H9 (cell line): ENCODE measurements at regions not wholly inside any gene's neighbourhood (a gene's known extent, or its start where the extent isn't known, plus 50 kb on each side); places are given as distances from the start of the nearest gene placed in this dataset.

Source experiments
- DNase-seq: peaks from one replicate; pipeline ENCODE4 v3.0.0-alpha.2; 2017
- H2AFZ ChIP-seq: one replicate; pipeline ENCODE4 v1.6.1; 2013; ENCODE audit warnings: mild to moderate bottlenecking, low read length, control low read depth, moderate library complexity
- H2AK5ac ChIP-seq: 2 replicates; pipeline ENCODE4 v1.6.1; 2013; ENCODE audit warnings: low read length, control low read depth, mixed read lengths; ENCODE audit not compliant: insufficient read length
- H2BK120ac ChIP-seq: one replicate; pipeline ENCODE4 v1.6.1; 2013; ENCODE audit warnings: low read depth, mild to moderate bottlenecking, low read length, control low read depth, inconsistent platforms; ENCODE audit not compliant: poor library complexity, severe bottlenecking
- H2BK12ac ChIP-seq: 2 replicates; pipeline ENCODE4 v1.6.1; 2013; ENCODE audit warnings: low read length, control low read depth, mixed read lengths, low read depth; ENCODE audit not compliant: insufficient read length
- H2BK15ac ChIP-seq: 2 replicates; pipeline ENCODE4 v1.6.1; 2013; ENCODE audit warnings: low read depth, low read length, control low read depth
- H2BK20ac ChIP-seq: one replicate; pipeline ENCODE4 v1.6.1; 2013; ENCODE audit warnings: low read depth, mild to moderate bottlenecking, low read length, control low read depth, inconsistent platforms; ENCODE audit not compliant: poor library complexity, severe bottlenecking
- H2BK5ac ChIP-seq: 2 replicates; pipeline ENCODE4 v1.6.1; 2013; ENCODE audit warnings: low read length, control low read depth, mixed read lengths; ENCODE audit not compliant: insufficient read length
- H3K14ac ChIP-seq: 2 replicates; pipeline ENCODE4 v1.6.1; 2013; ENCODE audit warnings: low read length, control low read depth; ENCODE audit not compliant: insufficient read depth
- H3K18ac ChIP-seq: 2 replicates; pipeline ENCODE4 v1.6.1; 2013; ENCODE audit warnings: low read depth, mild to moderate bottlenecking, mixed read lengths, low read length, control low read depth; ENCODE audit not compliant: insufficient read length
- H3K23ac ChIP-seq: 2 replicates; pipeline ENCODE4 v1.6.1; 2013; ENCODE audit warnings: low read length, control low read depth, mixed read lengths, low read depth; ENCODE audit not compliant: insufficient read length
- H3K23me2 ChIP-seq: 2 replicates; pipeline ENCODE4 v1.6.1; 2013; ENCODE audit warnings: low read depth, mild to moderate bottlenecking, mixed read lengths, low read length, control low read depth; ENCODE audit not compliant: insufficient read length, poor library complexity, severe bottlenecking
- H3K27ac ChIP-seq: 2 replicates; pipeline ENCODE4 v1.5.1; 2013; ENCODE audit warnings: low read length, control low read depth, mixed read lengths, low read depth; ENCODE audit not compliant: insufficient read length
- H3K27me3 ChIP-seq: 2 replicates; pipeline ENCODE4 v1.6.1; 2013; ENCODE audit warnings: low read length, control low read depth, inconsistent platforms; ENCODE audit not compliant: insufficient read depth
- H3K4ac ChIP-seq: 2 replicates; pipeline ENCODE4 v1.6.1; 2013; ENCODE audit warnings: low read depth, mild to moderate bottlenecking, control low read depth, inconsistent platforms, low read length, moderate library complexity
- H3K4me1 ChIP-seq: 2 replicates; pipeline ENCODE4 v1.6.1; 2013; ENCODE audit warnings: low read length, control low read depth, inconsistent platforms; ENCODE audit not compliant: insufficient read depth
- H3K4me2 ChIP-seq: 2 replicates; pipeline ENCODE4 v1.6.1; 2013; ENCODE audit warnings: low read length, control low read depth, mixed read lengths; ENCODE audit not compliant: insufficient read length, insufficient read depth
- H3K56ac ChIP-seq: 2 replicates; pipeline ENCODE4 v1.6.1; 2013; ENCODE audit warnings: low read depth, mild to moderate bottlenecking, mixed read lengths, low read length, control low read depth; ENCODE audit not compliant: insufficient read length
- H3K79me1 ChIP-seq: 2 replicates; pipeline ENCODE4 v1.6.1; 2013; ENCODE audit warnings: low read depth, mild to moderate bottlenecking, moderate library complexity, low read length, control low read depth, inconsistent platforms; ENCODE audit not compliant: insufficient read depth, poor library complexity, severe bottlenecking
- H3K79me2 ChIP-seq: 2 replicates; pipeline ENCODE4 v1.6.1; 2013; ENCODE audit warnings: low read length, control low read depth, inconsistent platforms; ENCODE audit not compliant: insufficient read depth
- H3K9ac ChIP-seq: 2 replicates; pipeline ENCODE4 v1.6.1; 2013; ENCODE audit warnings: low read length, control low read depth, mixed read lengths; ENCODE audit not compliant: insufficient read length; ENCODE audit errors: extremely low read depth
- H3K9me3 ChIP-seq: one replicate; pipeline ENCODE4 v1.6.1; 2013; ENCODE audit warnings: low read depth, low read length, inconsistent platforms; ENCODE audit not compliant: control insufficient read depth
- H3T11ph ChIP-seq: one replicate; pipeline ENCODE4 v1.6.1; 2013; ENCODE audit warnings: mild to moderate bottlenecking, low read length, control low read depth, inconsistent platforms
- H4K20me1 ChIP-seq: one replicate; pipeline ENCODE4 v1.6.1; 2013; ENCODE audit not compliant: control insufficient read depth, insufficient read length, insufficient read depth
- H4K5ac ChIP-seq: 2 replicates; pipeline ENCODE4 v1.6.1; 2013; ENCODE audit warnings: low read depth, mild to moderate bottlenecking, mixed read lengths, low read length, control low read depth; ENCODE audit not compliant: insufficient read length
- H4K8ac ChIP-seq: replicated peaks from 2 replicates; pipeline ENCODE4 v1.6.1; 2013; ENCODE audit warnings: low read length, control low read depth, mixed read lengths, low read depth; ENCODE audit not compliant: insufficient read length
- H4K91ac ChIP-seq: 2 replicates; pipeline ENCODE4 v1.6.1; 2013; ENCODE audit warnings: low read depth, mild to moderate bottlenecking, moderate library complexity, mixed read lengths, low read length, control low read depth; ENCODE audit not compliant: insufficient read length
- H3K27ac Mint-ChIP-seq, 3 experiments: 2 replicates in 2 of 3; 3 replicates in 1 of 3; pipeline ENCODE4 v1.8.0; 2020 to 2021; ENCODE audit warnings: mixed read lengths in 3 of 3, mild to moderate bottlenecking in 1 of 3, moderate library complexity in 1 of 3
- H3K27me3 Mint-ChIP-seq: 2 replicates; pipeline ENCODE4 v1.8.0; 2021; ENCODE audit warnings: low read depth, mild to moderate bottlenecking, moderate library complexity, mixed read lengths
- H3K36me3 Mint-ChIP-seq, 3 experiments: 2 replicates in 2 of 3; 3 replicates in 1 of 3; pipeline ENCODE4 v1.8.0; 2020 to 2021; ENCODE audit warnings: low read depth in 3 of 3, mixed read lengths in 3 of 3; ENCODE audit not compliant: insufficient read depth in 1 of 3
- H3K4me1 Mint-ChIP-seq, 2 experiments: 2 replicates each; pipeline ENCODE4 v1.8.0; 2020; ENCODE audit warnings: mixed read lengths in 2 of 2
- H3K4me3 Mint-ChIP-seq, 2 experiments: 2 replicates in 1 of 2; 3 replicates in 1 of 2; pipeline ENCODE4 v1.8.0; 2020 to 2021; ENCODE audit warnings: mild to moderate bottlenecking in 2 of 2, mixed read lengths in 2 of 2, moderate library complexity in 1 of 2
- H3K9me3 Mint-ChIP-seq, 2 experiments: 2 replicates in 1 of 2; 3 replicates in 1 of 2; pipeline ENCODE4 v1.8.0; 2020; ENCODE audit warnings: mild to moderate bottlenecking in 2 of 2, mixed read lengths in 2 of 2, moderate library complexity in 1 of 2
- WGBS: extraction: QIAGEN DNeasy Blood & Tissue Kit; methylation state at CpG from one replicate; pipeline ENCODE4 v1.1.7; 2013; ENCODE audit warnings: missing lambda C conversion rate, low lambda C conversion rate, mixed read lengths; ENCODE audit not compliant: insufficient read length; ENCODE audit errors: extremely low coverage; 5-methylcytosine and 5-hydroxymethylcytosine counted together
- TF ChIP-seq, protein P1 (sequence below): fragments of 200-600 bp; sonication (generic); conservative IDR thresholded peaks from 3 replicates; pipeline ENCODE4 v1.8.0; 2021; ENCODE audit warnings: antibody characterized with exemption, mild to moderate bottlenecking

DNA sequence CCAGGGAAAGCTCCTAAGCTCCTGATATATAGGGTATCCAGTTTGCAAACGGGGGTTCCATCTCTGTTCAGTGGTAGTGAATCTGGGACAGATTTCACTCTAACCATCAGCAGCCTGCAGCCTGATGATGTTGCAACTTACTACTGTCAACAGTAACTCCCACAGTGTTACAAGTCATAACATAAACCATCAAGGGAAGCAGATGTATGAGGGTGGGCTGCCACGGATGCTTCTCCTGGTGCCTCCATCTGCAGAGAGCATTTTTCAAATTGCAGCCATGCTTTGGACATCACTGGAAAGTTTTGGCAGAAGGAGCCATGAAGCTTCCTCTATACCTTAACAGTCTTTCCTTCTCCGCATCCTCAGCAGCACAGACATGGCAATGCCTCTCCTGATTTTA lies 234.5 kb downstream of the ANKRD36B start:
- no peak overlapping the region for H3K9ac ChIP-seq
- H3K4me1 Mint-ChIP-seq = peaks cover 3 to 4% of the 10 kb centered on the region in 2 experiments
- H2BK120ac ChIP-seq = no peak overlapping the region
- WGBS = no CpG with 5 or more reads among the region's 3 CpGs
- no peak overlapping the region for H3K4ac ChIP-seq
- no peak overlapping the region for H3K14ac ChIP-seq
- H4K20me1 ChIP-seq = no peaks in the 10 kb centered on the region
- no peak overlapping the region for H3K18ac ChIP-seq
- no peak overlapping the region for H2BK20ac ChIP-seq
- no peak overlapping the region for H2AFZ ChIP-seq
- H4K5ac ChIP-seq = no peak overlapping the region
- no peaks in the 10 kb centered on the region; the same call in 1 of the 2 replicates for H3K4me1 ChIP-seq
- no peak overlapping the region; a peak in 1 of 5 replicates for H3K4me3 Mint-ChIP-seq
- no peaks in the 10 kb centered on the region for H3K79me2 ChIP-seq
- H2BK15ac ChIP-seq = no peak overlapping the region
- no peaks in the 10 kb centered on the region for H3K79me1 ChIP-seq
- peaks cover 0 to 9% of the 10 kb centered on the region in 2 experiments; a peak in 4 of 5 replicates for H3K9me3 Mint-ChIP-seq
- H2BK5ac ChIP-seq = no peak overlapping the region
- H3K23ac ChIP-seq = no peak overlapping the region
- no peak for DNase-seq
- H3K23me2 ChIP-seq = no peaks in the 10 kb centered on the region
- no peak overlapping the region for H2AK5ac ChIP-seq
- TF ChIP-seq, protein P1, sequence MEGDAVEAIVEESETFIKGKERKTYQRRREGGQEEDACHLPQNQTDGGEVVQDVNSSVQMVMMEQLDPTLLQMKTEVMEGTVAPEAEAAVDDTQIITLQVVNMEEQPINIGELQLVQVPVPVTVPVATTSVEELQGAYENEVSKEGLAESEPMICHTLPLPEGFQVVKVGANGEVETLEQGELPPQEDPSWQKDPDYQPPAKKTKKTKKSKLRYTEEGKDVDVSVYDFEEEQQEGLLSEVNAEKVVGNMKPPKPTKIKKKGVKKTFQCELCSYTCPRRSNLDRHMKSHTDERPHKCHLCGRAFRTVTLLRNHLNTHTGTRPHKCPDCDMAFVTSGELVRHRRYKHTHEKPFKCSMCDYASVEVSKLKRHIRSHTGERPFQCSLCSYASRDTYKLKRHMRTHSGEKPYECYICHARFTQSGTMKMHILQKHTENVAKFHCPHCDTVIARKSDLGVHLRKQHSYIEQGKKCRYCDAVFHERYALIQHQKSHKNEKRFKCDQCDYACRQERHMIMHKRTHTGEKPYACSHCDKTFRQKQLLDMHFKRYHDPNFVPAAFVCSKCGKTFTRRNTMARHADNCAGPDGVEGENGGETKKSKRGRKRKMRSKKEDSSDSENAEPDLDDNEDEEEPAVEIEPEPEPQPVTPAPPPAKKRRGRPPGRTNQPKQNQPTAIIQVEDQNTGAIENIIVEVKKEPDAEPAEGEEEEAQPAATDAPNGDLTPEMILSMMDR = no peak
- no peak overlapping the region for H3K27ac Mint-ChIP-seq
- no peaks in the 10 kb centered on the region for H3K9me3 ChIP-seq
- no peak overlapping the region for H3K4me2 ChIP-seq
- peaks cover 10% of the 10 kb centered on the region for H3K27me3 Mint-ChIP-seq
- no peak overlapping the region for H3K27ac ChIP-seq
- no peak overlapping the region for H2BK12ac ChIP-seq
- H3K27me3 ChIP-seq = no peaks in the 10 kb centered on the region
- peaks cover 0 to 9% (median 0%) of the 10 kb centered on the region in 3 experiments; a peak in 2 of 7 replicates for H3K36me3 Mint-ChIP-seq
- no peak overlapping the region for H3K56ac ChIP-seq
- H3T11ph ChIP-seq = no peak overlapping the region
- no peak overlapping the region for H4K91ac ChIP-seq
- no peak overlapping the region for H4K8ac ChIP-seq
